Suprapubic skin (tissue), 4 donors: ENCODE measurements at regions not wholly inside any gene's neighbourhood (a gene's known extent, or its start where the extent isn't known, plus 50 kb on each side); places are given as distances from the start of the nearest gene placed in this dataset.

ENCODE experiments used
- DNase-seq, 2 donors: peaks; one replicate each; pipeline ENCODE4 v3.0.0-alpha.2; 2019; ENCODE audit warnings: low spot score in 2 of 2
- H3K27ac ChIP-seq: fragments of 200-600 bp; sonication (generic); one replicate; pipeline ENCODE4 v1.5.1; 2019
- H3K27me3 ChIP-seq: fragments of 200-600 bp; sonication (generic); one replicate; pipeline ENCODE4 v1.5.1; 2019
- H3K36me3 ChIP-seq: fragments of 200-600 bp; sonication (generic); one replicate; pipeline ENCODE4 v1.5.1; 2019
- H3K4me1 ChIP-seq: fragments of 200-600 bp; sonication (generic); one replicate; pipeline ENCODE4 v1.5.1; 2019
- H3K4me3 ChIP-seq: fragments of 200-600 bp; sonication (generic); one replicate; pipeline ENCODE4 v1.5.1; 2019; ENCODE audit warnings: mild to moderate bottlenecking
- H3K9me3 ChIP-seq: fragments of 200-600 bp; sonication (generic); one replicate; pipeline ENCODE4 v1.5.1; 2019
- CTCF ChIP-seq, 2 donors: fragments of 200-600 bp in 1 of 2; fragments of 450-650 bp in 1 of 2; sonication (generic) in 1 of 2; IDR thresholded peaks; one replicate each; pipeline ENCODE4 v1.5.1; 2016 to 2019; ENCODE audit warnings: antibody characterized with exemption in 2 of 2, mild to moderate bottlenecking in 1 of 2, moderate library complexity in 1 of 2
- EP300 ChIP-seq: sonication (generic); formaldehyde crosslinking; IDR thresholded peaks from one replicate; pipeline ENCODE4 v1.6.1; 2017; ENCODE audit warnings: antibody characterized with exemption
- POLR2A ChIP-seq, 2 donors: fragments of 450-650 bp; IDR thresholded peaks; one replicate each; pipeline ENCODE4 v1.6.1; 2017; ENCODE audit warnings: antibody characterized with exemption in 2 of 2, mild to moderate bottlenecking in 2 of 2, moderate library complexity in 2 of 2
- POLR2AphosphoS5 ChIP-seq, 3 donors: sonication (generic); formaldehyde crosslinking; IDR thresholded peaks; one replicate each; pipeline ENCODE4 v1.6.1; 2017; ENCODE audit warnings: antibody characterized with exemption in 3 of 3
- WGBS: methylation state at CpG from one replicate; pipeline ENCODE4 v1.1.5; 2018; 5-methylcytosine and 5-hydroxymethylcytosine counted together

DNA sequence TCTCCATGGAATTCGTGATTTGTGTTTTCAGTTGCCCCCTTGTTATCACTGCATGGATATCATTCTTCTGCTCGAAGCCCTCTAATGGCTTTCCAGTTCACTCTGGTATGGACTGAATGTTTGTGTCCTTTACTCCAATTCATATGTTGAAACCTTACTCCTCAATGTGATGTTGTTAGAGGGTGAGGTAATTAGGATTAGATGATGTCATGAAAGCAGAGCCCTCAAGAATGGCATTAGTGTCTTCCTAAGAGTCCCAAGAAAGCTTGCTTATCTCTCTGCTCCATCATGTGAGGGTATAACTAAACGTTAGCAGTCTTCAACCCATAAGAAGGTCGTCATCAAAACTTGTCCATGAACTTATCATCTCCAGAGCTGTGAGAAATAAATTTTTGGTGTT, 1626.3 kb upstream of the MIR17HG start:
- WGBS, result 76% methylated on average over 4 of the region's 4 CpGs
- H3K4me3 ChIP-seq, result no peak overlapping the region
- no peak for DNase-seq
- no peak for TF ChIP-seq CTCF (IDR thresholded peaks at IDR 0.05)
- no peak for TF ChIP-seq EP300
- TF ChIP-seq POLR2A (IDR thresholded peaks at IDR 0.05), result no peak
- no peak for TF ChIP-seq POLR2AphosphoS5 (IDR thresholded peaks at IDR 0.05)
- H3K4me1 ChIP-seq, result no peaks in the 10 kb centered on the region
- H3K36me3 ChIP-seq, result no peaks in the 10 kb centered on the region
- H3K9me3 ChIP-seq, result no peaks in the 10 kb centered on the region
- no peaks in the 10 kb centered on the region for H3K27me3 ChIP-seq
- no peak overlapping the region for H3K27ac ChIP-seq

DNA sequence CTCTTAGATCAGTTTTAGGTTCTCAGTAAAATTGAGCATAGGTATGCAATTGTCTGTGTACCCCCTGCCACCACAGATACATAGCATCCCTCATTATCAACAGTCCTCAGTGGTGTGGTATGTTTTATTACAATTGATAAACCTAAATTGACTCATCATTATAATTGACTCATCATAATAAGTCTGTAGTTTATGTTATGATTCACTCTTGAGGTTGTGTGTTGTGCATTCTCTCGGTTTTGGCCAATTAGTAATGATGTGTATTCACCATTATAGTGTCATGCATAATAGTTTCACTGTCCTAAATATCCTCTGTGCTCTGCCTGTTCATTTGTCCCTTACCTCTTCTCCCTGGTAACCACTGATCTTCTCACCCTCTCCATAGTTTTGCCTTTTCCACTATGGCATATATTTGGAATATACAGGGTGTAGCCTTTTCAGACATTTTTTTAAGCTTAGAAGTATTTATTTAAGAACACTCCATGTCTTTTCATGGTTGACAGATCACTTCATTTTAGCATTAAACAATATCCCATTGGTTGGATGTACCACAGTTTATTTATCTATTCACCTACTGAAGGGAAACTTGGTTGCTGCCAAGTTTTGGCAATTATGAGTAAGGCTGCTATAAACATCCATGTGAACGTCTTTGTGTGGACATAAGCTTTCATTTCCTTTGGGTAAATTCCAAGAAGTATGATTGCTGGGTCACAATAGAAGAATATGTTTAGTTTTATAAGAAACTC, 1620.6 kb upstream of the MIR17HG start:
- no peaks in the 10 kb centered on the region for H3K27me3 ChIP-seq
- no peak for DNase-seq
- no peaks in the 10 kb centered on the region for H3K4me1 ChIP-seq
- TF ChIP-seq EP300 (no peak), POLR2AphosphoS5 (IDR thresholded peaks at IDR 0.05) (no peak), CTCF (IDR thresholded peaks at IDR 0.05) (no peak), POLR2A (IDR thresholded peaks at IDR 0.05) (no peak)
- no peak overlapping the region for H3K27ac ChIP-seq
- H3K9me3 ChIP-seq, result no peaks in the 10 kb centered on the region
- 50% methylated on average over 2 of the region's 2 CpGs for WGBS
- H3K4me3 ChIP-seq, result no peak overlapping the region
- no peaks in the 10 kb centered on the region for H3K36me3 ChIP-seq

DNA sequence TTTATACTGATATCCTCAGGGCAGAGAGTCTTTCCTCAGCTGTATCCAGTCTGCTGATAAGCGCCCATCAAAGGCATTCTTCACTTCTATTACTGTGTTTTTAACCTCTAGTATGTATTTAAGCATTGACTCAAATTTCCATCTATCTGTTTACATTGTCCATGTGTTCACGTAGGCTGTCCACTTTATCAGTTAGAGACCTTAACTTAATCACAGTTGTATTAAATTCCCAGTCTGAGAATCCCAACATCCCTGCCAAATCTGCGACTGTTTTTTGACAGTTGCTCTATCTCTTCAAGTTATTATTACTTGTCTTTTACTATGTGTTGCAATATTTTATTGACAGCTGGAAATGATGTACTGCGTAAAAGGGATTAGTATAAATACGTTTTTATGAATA, 1613.7 kb upstream of the MIR17HG start:
- TF ChIP-seq POLR2AphosphoS5 (IDR thresholded peaks at IDR 0.05), result no peak
- no peak for TF ChIP-seq EP300
- no peak for TF ChIP-seq POLR2A (IDR thresholded peaks at IDR 0.05)
- TF ChIP-seq CTCF (IDR thresholded peaks at IDR 0.05), result no peak
- Histone ChIP-seq H3K4me1 (no peaks in the 10 kb centered on the region), H3K4me3 (no peak overlapping the region), H3K27ac (no peak overlapping the region), H3K9me3 (no peaks in the 10 kb centered on the region), H3K36me3 (no peaks in the 10 kb centered on the region), H3K27me3 (no peaks in the 10 kb centered on the region)
- no peak for DNase-seq
- WGBS, result 61% methylated on average over 5 of the region's 5 CpGs

- no peak for DNase-seq
- no peaks in the 10 kb centered on the region for H3K27me3 ChIP-seq
- 75% methylated on average over 2 of the region's 2 CpGs for WGBS
These were observed 1610.4 kb upstream of the MIR17HG start for GRCh38 chr13:89737051-89737450.

GRCh38 chr13:89738072-89738471, 1609.4 kb upstream of the MIR17HG start:
- H3K4me1 ChIP-seq, result no peaks in the 10 kb centered on the region
- H3K4me3 ChIP-seq, result no peak overlapping the region
- WGBS, result 94% methylated on average over 3 of the region's 3 CpGs
- H3K27me3 ChIP-seq, result no peaks in the 10 kb centered on the region
- no peaks in the 10 kb centered on the region for H3K9me3 ChIP-seq
- TF ChIP-seq EP300, result no peak
- TF ChIP-seq POLR2A (IDR thresholded peaks at IDR 0.05), result no peak
- TF ChIP-seq CTCF (IDR thresholded peaks at IDR 0.05), result no peak
- no peak for TF ChIP-seq POLR2AphosphoS5 (IDR thresholded peaks at IDR 0.05)
- no peak overlapping the region for H3K27ac ChIP-seq
- DNase-seq, result no peak
- H3K36me3 ChIP-seq, result no peaks in the 10 kb centered on the region

More at GRCh38 chr13:89737051-89737450, 1610.4 kb upstream of the MIR17HG start:
- no peak for TF ChIP-seq EP300
- no peak overlapping the region for H3K4me3 ChIP-seq
- H3K4me1 ChIP-seq, result no peaks in the 10 kb centered on the region
- H3K27ac ChIP-seq, result no peak overlapping the region
- H3K36me3 ChIP-seq, result no peaks in the 10 kb centered on the region
- H3K9me3 ChIP-seq, result no peaks in the 10 kb centered on the region
